Astrocyte (in vitro differentiated cells and primary cell): ENCODE measurements at regions not wholly inside any gene's neighbourhood (a gene's known extent, or its start where the extent isn't known, plus 50 kb on each side); places are given as distances from the start of the nearest gene placed in this dataset.

Experiments
- DNase-seq: peaks from one replicate; pipeline ENCODE4 v3.0.0-alpha.2; 2010; ENCODE audit warnings: low read depth
- FAIRE-seq: peaks from 2 replicates; lab custom pipeline; 2011; peaks lifted over from hg19 to GRCh38; lab: Jason Lieb, UNC
- H2AFZ ChIP-seq: 2 replicates; pipeline ENCODE4 v1.6.0; 2012; ENCODE audit warnings: low read depth, low read length, inconsistent platforms
- H3K27ac ChIP-seq: 2 replicates; pipeline ENCODE4 v1.5.1; 2011; ENCODE audit warnings: low read depth, low read length, inconsistent platforms
- H3K27me3 ChIP-seq: 2 replicates; pipeline ENCODE4 v1.6.0; 2011; ENCODE audit warnings: low read length, inconsistent platforms; ENCODE audit not compliant: insufficient read depth
- H3K36me3 ChIP-seq: 2 replicates; pipeline ENCODE4 v1.5.1; 2011; ENCODE audit warnings: low read length, inconsistent platforms; ENCODE audit not compliant: insufficient read depth
- H3K4me1 ChIP-seq: 2 replicates; pipeline ENCODE4 v1.5.1; 2011; ENCODE audit warnings: low read length, inconsistent platforms; ENCODE audit not compliant: insufficient read depth
- H3K4me2 ChIP-seq: 2 replicates; pipeline ENCODE4 v1.6.0; 2012; ENCODE audit warnings: low read length, inconsistent platforms
- H3K4me3 ChIP-seq: 2 replicates; pipeline ENCODE4 v1.5.1; 2011; ENCODE audit warnings: low read depth, mild to moderate bottlenecking, low read length, inconsistent platforms; ENCODE audit not compliant: insufficient read depth
- H3K79me2 ChIP-seq: 2 replicates; pipeline ENCODE4 v1.6.0; 2012; ENCODE audit warnings: mild to moderate bottlenecking, low read length, inconsistent platforms; ENCODE audit not compliant: insufficient read depth
- H3K9ac ChIP-seq: 2 replicates; pipeline ENCODE4 v1.6.0; 2012; ENCODE audit warnings: mild to moderate bottlenecking, low read length, inconsistent platforms
- H3K9me3 ChIP-seq: 2 replicates; pipeline ENCODE4 v1.5.1; 2012; ENCODE audit warnings: low read depth, mild to moderate bottlenecking, low read length, inconsistent platforms; ENCODE audit not compliant: insufficient read depth
- H4K20me1 ChIP-seq: 2 replicates; pipeline ENCODE4 v1.6.0; 2012; ENCODE audit warnings: low read length, inconsistent platforms; ENCODE audit not compliant: insufficient read depth
- H3K27ac Mint-ChIP-seq: one replicate; pipeline ENCODE4 v1.8.0; 2021; ENCODE audit warnings: mild to moderate bottlenecking, mixed read lengths; ENCODE audit not compliant: unreplicated experiment
- H3K27me3 Mint-ChIP-seq: one replicate; pipeline ENCODE4 v1.8.0; 2021; ENCODE audit warnings: low read depth, mixed read lengths; ENCODE audit not compliant: unreplicated experiment
- H3K36me3 Mint-ChIP-seq: one replicate; pipeline ENCODE4 v1.8.0; 2021; ENCODE audit warnings: low read depth, mixed read lengths; ENCODE audit not compliant: unreplicated experiment
- H3K4me1 Mint-ChIP-seq: one replicate; pipeline ENCODE4 v1.8.0; 2021; ENCODE audit warnings: low read depth, mixed read lengths; ENCODE audit not compliant: unreplicated experiment
- H3K4me3 Mint-ChIP-seq: one replicate; pipeline ENCODE4 v1.8.0; 2021; ENCODE audit warnings: mild to moderate bottlenecking, moderate library complexity, mixed read lengths; ENCODE audit not compliant: unreplicated experiment
- H3K9me3 Mint-ChIP-seq: one replicate; pipeline ENCODE4 v1.8.0; 2021; ENCODE audit warnings: mild to moderate bottlenecking, mixed read lengths; ENCODE audit not compliant: unreplicated experiment
- CTCF ChIP-seq: IDR thresholded peaks from 2 replicates; pipeline ENCODE4 v1.5.1; 2011; ENCODE audit warnings: low read depth, mild to moderate bottlenecking, inconsistent platforms, low read length, moderate library complexity; ENCODE audit not compliant: insufficient read depth
- EZH2 ChIP-seq: IDR thresholded peaks from 2 replicates; pipeline ENCODE4 v1.6.1; 2012; ENCODE audit warnings: mild to moderate bottlenecking, low read length, inconsistent platforms; ENCODE audit not compliant: insufficient read depth

- H3K4me1 Mint-ChIP-seq: peaks cover 16% of the 10 kb centered on the region
- no peaks in the 10 kb centered on the region for H3K9me3 Mint-ChIP-seq
- no peaks in the 10 kb centered on the region for H3K27me3 ChIP-seq
- no peaks in the 10 kb centered on the region for H3K79me2 ChIP-seq
- H3K4me3 ChIP-seq: no peak overlapping the region
- H3K4me3 Mint-ChIP-seq: no peak overlapping the region
- no peak overlapping the region for H3K4me2 ChIP-seq
- TF ChIP-seq EZH2 (no peak), CTCF (no peak)
- no peaks in the 10 kb centered on the region for H3K36me3 ChIP-seq
- H3K27ac Mint-ChIP-seq: no peak overlapping the region
- H4K20me1 ChIP-seq: no peaks in the 10 kb centered on the region
- H3K27me3 Mint-ChIP-seq: no peaks in the 10 kb centered on the region
- DNase-seq (no peak), FAIRE-seq (no peak)
- no peaks in the 10 kb centered on the region for H3K36me3 Mint-ChIP-seq
- H3K9ac ChIP-seq: no peak overlapping the region
- no peak overlapping the region for H3K27ac ChIP-seq
- no peak overlapping the region for H2AFZ ChIP-seq
- H3K4me1 ChIP-seq: peaks cover 6% of the 10 kb centered on the region
- no peaks in the 10 kb centered on the region for H3K9me3 ChIP-seq
These were observed 58.5 kb upstream of the ARSJ start for GRCh38 chr4:114037988-114038387.

- FAIRE-seq (peak; percentile 66), DNase-seq (no peak)
- no peaks in the 10 kb centered on the region for H3K79me2 ChIP-seq
- Mint-ChIP-seq H3K36me3 (no peaks in the 10 kb centered on the region), H3K27me3 (no peaks in the 10 kb centered on the region), H3K27ac (no peak overlapping the region), H3K4me3 (no peak overlapping the region), H3K9me3 (no peaks in the 10 kb centered on the region), H3K4me1 (peaks cover 16% of the 10 kb centered on the region)
- no peak overlapping the region for H3K27ac ChIP-seq
- no peaks in the 10 kb centered on the region for H4K20me1 ChIP-seq
- no peaks in the 10 kb centered on the region for H3K9me3 ChIP-seq
- no peak overlapping the region for H3K9ac ChIP-seq
- H3K27me3 ChIP-seq: no peaks in the 10 kb centered on the region
- TF ChIP-seq CTCF (no peak), EZH2 (no peak)
- no peak overlapping the region for H3K4me2 ChIP-seq
- no peak overlapping the region for H2AFZ ChIP-seq
- H3K4me3 ChIP-seq: no peak overlapping the region
- no peaks in the 10 kb centered on the region for H3K36me3 ChIP-seq
- H3K4me1 ChIP-seq: peaks cover 6% of the 10 kb centered on the region
These were observed 59.4 kb upstream of the ARSJ start for GRCh38 chr4:114038762-114039387.

GRCh38 chr4:114040319-114041116, 61.1 kb upstream of the ARSJ start:
- Histone ChIP-seq H3K4me3 (no peak overlapping the region), H3K27me3 (no peaks in the 10 kb centered on the region), H4K20me1 (no peaks in the 10 kb centered on the region), H2AFZ (no peak overlapping the region), H3K9me3 (no peaks in the 10 kb centered on the region), H3K36me3 (no peaks in the 10 kb centered on the region), H3K9ac (no peak overlapping the region), H3K79me2 (no peaks in the 10 kb centered on the region), H3K4me2 (peak overlapping the region; percentile 6), H3K27ac (no peak overlapping the region), H3K4me1 (peaks cover 6% of the 10 kb centered on the region)
- FAIRE-seq (peak; percentile 55), DNase-seq (peak; percentile 63)
- TF ChIP-seq CTCF (no peak), EZH2 (no peak)
- H3K4me3 Mint-ChIP-seq: no peak overlapping the region
- H3K9me3 Mint-ChIP-seq: no peaks in the 10 kb centered on the region
- no peaks in the 10 kb centered on the region for H3K36me3 Mint-ChIP-seq
- H3K27me3 Mint-ChIP-seq: no peaks in the 10 kb centered on the region
- peaks cover 16% of the 10 kb centered on the region for H3K4me1 Mint-ChIP-seq
- H3K27ac Mint-ChIP-seq: peak overlapping the region; percentile 91
